GM18907 (cell line): ENCODE measurements at regions not wholly inside any gene's neighbourhood (a gene's known extent, or its start where the extent isn't known, plus 50 kb on each side); places are given as distances from the start of the nearest gene placed in this dataset.

Experiments used
- ATAC-seq: cut with Tn5 transposase; IDR thresholded peaks from one replicate; pipeline ENCODE4 v1.9.1; 2021; ENCODE audit warnings: mild to moderate bottlenecking, moderate library complexity; ENCODE audit not compliant: unreplicated experiment

- ATAC-seq, result no peak
These were observed 389.2 kb upstream of the KCNMB2 start for GRCh38 chr3:178147001-178147400.

DNA sequence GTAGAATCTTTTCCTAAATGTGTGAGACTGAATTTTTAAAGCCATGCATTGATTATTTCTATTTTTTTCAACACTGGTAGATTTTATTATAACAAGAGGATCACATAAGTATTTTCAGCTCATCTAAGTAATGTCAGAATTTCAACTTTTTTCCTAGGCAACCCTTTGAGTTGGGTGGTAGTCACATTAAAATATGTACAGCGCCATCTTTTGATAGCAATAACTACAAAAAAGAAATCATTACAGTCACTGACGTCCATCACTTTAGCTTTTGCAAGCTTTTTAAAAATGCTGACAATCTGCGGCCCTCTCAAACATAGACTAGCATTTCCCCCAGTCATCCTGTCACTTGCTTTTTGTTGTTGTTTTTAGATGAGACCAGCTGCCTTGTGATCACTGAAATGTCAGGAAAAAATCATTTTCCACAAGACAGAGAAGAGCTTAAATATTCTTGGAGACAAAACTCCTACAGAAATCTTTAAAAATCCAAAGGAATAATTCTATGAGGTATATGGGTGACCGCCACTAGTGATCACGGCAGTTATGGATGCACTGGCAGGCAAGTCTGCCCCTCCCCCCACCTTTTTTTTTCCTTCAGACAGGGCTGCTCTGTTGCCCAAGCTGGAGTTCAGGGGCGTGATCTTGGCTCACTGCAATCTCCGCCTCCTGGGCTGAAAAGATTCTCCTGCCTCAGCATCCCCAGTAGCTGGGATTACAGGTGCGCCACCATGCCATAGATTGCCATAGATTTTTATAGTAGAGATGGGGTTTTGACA, 384.0 kb upstream of the KCNMB2 start:
- no peak for ATAC-seq

GRCh38 chr3:178152988-178153387, 383.2 kb upstream of the KCNMB2 start:
- no peak for ATAC-seq

DNA sequence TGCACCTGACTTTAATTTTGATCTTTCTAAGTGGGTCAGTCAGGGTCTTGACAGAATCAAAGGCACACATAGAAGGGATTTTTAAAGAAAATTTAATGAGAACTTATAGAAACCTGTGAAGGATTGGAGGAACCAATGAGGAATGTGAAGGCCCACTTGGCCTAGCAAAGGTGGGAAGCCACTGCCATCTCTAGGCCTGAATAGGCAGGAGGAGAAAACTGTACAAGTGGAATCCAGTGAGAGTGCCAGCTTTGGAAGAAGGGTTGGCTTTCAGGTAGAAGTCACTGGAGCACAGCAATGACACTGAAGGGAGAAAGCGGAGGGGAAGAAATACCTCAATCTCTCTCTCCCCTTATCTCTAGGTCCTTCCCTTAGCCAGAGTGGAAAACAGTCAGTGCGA, 380.7 kb upstream of the KCNMB2 start:
- no peak for ATAC-seq

- ATAC-seq, result no peak
These were observed 379.9 kb upstream of the KCNMB2 start for GRCh38 chr3:178156301-178156700.

DNA sequence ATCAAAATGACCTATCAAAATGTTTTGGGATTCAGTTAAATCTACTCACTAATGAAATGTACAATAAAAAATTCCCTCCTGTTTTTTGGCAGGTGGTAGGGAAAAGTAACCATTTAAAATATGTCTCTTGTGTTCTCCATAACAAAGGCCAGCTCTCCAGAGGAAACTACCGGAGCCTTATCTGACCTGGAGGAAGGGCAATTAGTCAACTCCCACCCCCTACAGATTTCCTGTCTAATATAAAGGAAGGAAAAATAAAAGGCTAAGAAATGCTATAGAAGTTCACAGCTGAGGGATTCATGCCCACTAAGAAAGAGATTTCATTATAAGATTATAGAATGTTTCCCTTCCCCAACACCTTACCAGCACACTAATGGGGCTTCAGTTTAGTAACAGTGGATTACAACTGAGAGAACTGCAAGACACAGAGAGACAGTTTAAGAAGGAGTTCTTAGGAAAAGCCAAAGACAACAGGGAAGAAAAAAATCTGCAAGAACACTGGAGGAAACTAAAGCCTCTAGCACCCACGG, 376.5 kb upstream of the KCNMB2 start:
- no peak for ATAC-seq

- no peak for ATAC-seq
These were observed 366.8 kb upstream of the KCNMB2 start for GRCh38 chr3:178169421-178169820.

- ATAC-seq, result no peak
These were observed 365.3 kb upstream of the KCNMB2 start for GRCh38 chr3:178170698-178171535.

- no peak for ATAC-seq
These were observed 364.1 kb upstream of the KCNMB2 start for GRCh38 chr3:178172121-178172520.

DNA sequence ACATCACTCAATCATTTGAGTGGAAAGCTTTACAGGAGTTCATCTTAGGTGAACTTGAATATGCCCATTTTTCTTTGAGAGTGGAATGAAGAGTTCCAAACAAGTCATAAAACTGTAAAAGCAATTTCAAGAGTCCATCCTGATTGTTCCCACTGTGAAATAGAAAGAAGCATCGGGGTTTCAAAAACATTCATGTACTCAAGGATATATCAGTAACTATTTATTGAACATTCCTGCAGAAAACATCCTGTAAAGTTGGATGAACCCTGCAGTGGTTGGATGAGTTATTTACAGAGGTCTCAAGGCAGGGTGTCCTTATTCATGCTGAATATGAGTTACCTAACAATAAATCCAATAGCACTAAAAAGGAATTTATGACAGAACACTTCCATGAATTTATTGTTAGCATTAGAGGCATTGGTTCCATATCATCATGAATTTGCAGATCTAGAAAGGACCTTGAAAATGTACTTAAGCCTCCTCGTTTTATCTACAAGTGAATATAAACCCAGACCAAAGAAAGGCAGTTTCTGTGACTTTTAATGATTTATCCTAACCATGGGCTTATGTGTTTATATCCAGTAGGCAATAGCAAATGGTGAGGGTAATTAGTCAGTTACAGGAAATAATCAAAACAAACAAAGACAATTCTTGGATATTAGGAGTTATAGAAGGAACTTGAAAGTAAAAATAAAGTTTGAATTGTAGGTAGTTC, 361.9 kb upstream of the KCNMB2 start:
- ATAC-seq, result no peak

- ATAC-seq, result no peak
These were observed 355.1 kb upstream of the KCNMB2 start for GRCh38 chr3:178181088-178181487.

- no peak for ATAC-seq
These were observed 354.5 kb upstream of the KCNMB2 start for GRCh38 chr3:178181784-178182183.

DNA sequence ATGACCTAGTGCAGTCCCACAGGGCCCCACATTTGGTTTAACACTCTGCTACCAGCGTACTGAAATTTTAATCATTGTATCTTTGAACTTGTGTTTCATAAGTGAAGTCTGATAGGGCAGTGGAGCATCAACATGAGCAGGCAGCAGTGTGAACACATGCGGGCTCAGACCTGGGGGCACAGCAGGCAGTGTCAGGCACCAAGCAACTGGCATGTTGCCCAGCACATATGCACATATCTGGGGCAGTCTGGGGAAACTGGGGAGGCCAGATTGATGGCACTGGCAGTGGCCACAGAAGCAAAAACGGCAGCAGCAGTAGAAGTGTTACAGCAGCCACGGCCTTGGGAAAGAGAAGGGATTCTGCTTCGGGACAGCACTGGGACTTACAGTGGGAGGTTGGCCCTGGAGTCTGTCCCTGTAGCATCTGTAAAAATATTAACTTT, 353.9 kb upstream of the KCNMB2 start:
- ATAC-seq, result no peak

DNA sequence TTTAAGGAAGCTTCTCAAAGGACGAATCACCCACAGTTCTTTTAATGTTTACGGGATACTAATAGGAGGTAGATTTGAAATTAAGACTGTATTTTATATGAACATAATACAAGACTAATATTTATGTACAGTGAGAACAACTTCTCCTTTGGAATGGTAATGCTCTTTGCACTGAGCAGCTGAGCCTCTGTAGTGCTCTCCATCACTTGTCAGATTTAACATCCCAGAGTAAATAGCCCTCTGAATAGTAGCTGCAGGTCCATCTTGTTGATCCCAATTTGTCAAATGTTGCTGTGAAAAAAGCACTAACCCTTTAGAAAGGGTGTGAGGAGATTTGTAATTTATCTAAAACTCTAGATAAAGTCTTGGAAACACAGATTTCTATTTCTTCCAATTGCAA, 351.4 kb upstream of the KCNMB2 start:
- no peak for ATAC-seq

GRCh38 chr3:178186666-178187065, 349.6 kb upstream of the KCNMB2 start:
- ATAC-seq, result no peak

DNA sequence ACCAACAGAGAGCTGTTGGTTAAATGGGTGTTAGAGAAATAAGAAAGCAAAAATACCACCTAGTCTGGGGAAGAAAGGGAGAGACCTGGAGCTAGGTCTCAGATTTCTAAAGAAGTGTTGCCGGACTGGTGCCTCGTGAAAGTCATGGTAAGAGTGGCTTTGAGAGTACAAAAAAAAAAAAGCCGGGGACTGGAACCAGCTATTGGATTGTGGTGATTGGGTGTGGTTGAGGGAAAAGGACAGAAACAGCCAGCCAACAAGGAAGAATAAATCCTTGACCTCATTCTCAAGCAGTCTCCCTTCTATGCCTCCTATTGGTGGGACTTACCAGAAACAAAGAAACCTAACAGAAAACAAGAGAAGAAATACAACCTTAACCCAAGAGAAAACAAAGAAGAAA, 346.4 kb upstream of the KCNMB2 start:
- no peak for ATAC-seq

DNA sequence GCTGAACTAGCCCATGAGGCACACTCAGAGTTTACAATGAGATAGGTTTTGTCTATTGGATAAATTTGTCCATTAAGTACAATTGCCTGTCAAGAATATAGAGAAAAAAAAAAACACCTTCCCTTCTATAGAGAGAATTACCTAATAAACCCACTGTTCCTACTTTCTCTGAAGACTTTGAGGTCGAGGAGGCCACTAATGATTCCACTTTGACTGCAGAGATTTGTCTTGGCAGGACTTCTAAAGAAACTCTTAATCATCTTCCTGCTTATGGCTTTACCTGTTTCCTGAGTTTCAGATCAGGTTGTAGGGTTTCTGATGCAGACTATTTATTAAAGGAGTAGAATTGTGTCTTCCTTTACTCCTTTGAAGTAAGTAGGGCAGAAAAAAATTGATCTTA, 342.4 kb upstream of the KCNMB2 start:
- ATAC-seq, result no peak

DNA sequence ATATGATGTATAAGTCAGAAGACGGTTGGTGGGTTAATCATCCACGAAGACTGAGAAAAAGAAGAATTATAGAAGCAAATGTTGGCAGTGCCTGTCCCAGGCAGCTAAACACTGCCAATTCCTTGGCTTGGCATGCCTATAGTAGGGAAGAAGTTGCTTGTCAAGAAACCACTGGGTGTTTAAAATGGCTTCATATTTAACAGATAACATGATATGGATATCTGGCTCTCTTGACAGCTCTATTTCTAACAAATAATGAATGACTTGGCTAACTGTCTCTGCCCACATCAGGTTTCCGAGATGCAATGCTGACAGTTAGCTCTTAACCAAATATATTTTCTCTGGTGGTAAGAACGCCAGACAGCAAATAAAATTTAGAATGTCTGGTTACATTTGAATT, 341.7 kb upstream of the KCNMB2 start:
- ATAC-seq, result no peak

- peak; percentile 98 for ATAC-seq
These were observed 340.4 kb upstream of the KCNMB2 start for GRCh38 chr3:178195824-178196223.

GRCh38 chr3:178198329-178198728, 337.9 kb upstream of the KCNMB2 start:
- no peak for ATAC-seq

- no peak for ATAC-seq
These were observed 335.9 kb upstream of the KCNMB2 start for GRCh38 chr3:178200316-178200715.
